Astrocyte (in vitro differentiated cells and primary cell): ENCODE measurements at regions not wholly inside any gene's neighbourhood (a gene's known extent, or its start where the extent isn't known, plus 50 kb on each side); places are given as distances from the start of the nearest gene placed in this dataset.

Source experiments
- DNase-seq: peaks from one replicate; pipeline ENCODE4 v3.0.0-alpha.2; 2010; ENCODE audit warnings: low read depth
- FAIRE-seq: peaks from 2 replicates; lab custom pipeline; 2011; peaks lifted over from hg19 to GRCh38; lab: Jason Lieb, UNC
- H2AFZ ChIP-seq: 2 replicates; pipeline ENCODE4 v1.6.0; 2012; ENCODE audit warnings: low read depth, low read length, inconsistent platforms
- H3K27ac ChIP-seq: 2 replicates; pipeline ENCODE4 v1.5.1; 2011; ENCODE audit warnings: low read depth, low read length, inconsistent platforms
- H3K27me3 ChIP-seq: 2 replicates; pipeline ENCODE4 v1.6.0; 2011; ENCODE audit warnings: low read length, inconsistent platforms; ENCODE audit not compliant: insufficient read depth
- H3K36me3 ChIP-seq: 2 replicates; pipeline ENCODE4 v1.5.1; 2011; ENCODE audit warnings: low read length, inconsistent platforms; ENCODE audit not compliant: insufficient read depth
- H3K4me1 ChIP-seq: 2 replicates; pipeline ENCODE4 v1.5.1; 2011; ENCODE audit warnings: low read length, inconsistent platforms; ENCODE audit not compliant: insufficient read depth
- H3K4me2 ChIP-seq: 2 replicates; pipeline ENCODE4 v1.6.0; 2012; ENCODE audit warnings: low read length, inconsistent platforms
- H3K4me3 ChIP-seq: 2 replicates; pipeline ENCODE4 v1.5.1; 2011; ENCODE audit warnings: low read depth, mild to moderate bottlenecking, low read length, inconsistent platforms; ENCODE audit not compliant: insufficient read depth
- H3K79me2 ChIP-seq: 2 replicates; pipeline ENCODE4 v1.6.0; 2012; ENCODE audit warnings: mild to moderate bottlenecking, low read length, inconsistent platforms; ENCODE audit not compliant: insufficient read depth
- H3K9ac ChIP-seq: 2 replicates; pipeline ENCODE4 v1.6.0; 2012; ENCODE audit warnings: mild to moderate bottlenecking, low read length, inconsistent platforms
- H3K9me3 ChIP-seq: 2 replicates; pipeline ENCODE4 v1.5.1; 2012; ENCODE audit warnings: low read depth, mild to moderate bottlenecking, low read length, inconsistent platforms; ENCODE audit not compliant: insufficient read depth
- H4K20me1 ChIP-seq: 2 replicates; pipeline ENCODE4 v1.6.0; 2012; ENCODE audit warnings: low read length, inconsistent platforms; ENCODE audit not compliant: insufficient read depth
- H3K27ac Mint-ChIP-seq: one replicate; pipeline ENCODE4 v1.8.0; 2021; ENCODE audit warnings: mild to moderate bottlenecking, mixed read lengths; ENCODE audit not compliant: unreplicated experiment
- H3K27me3 Mint-ChIP-seq: one replicate; pipeline ENCODE4 v1.8.0; 2021; ENCODE audit warnings: low read depth, mixed read lengths; ENCODE audit not compliant: unreplicated experiment
- H3K36me3 Mint-ChIP-seq: one replicate; pipeline ENCODE4 v1.8.0; 2021; ENCODE audit warnings: low read depth, mixed read lengths; ENCODE audit not compliant: unreplicated experiment
- H3K4me1 Mint-ChIP-seq: one replicate; pipeline ENCODE4 v1.8.0; 2021; ENCODE audit warnings: low read depth, mixed read lengths; ENCODE audit not compliant: unreplicated experiment
- H3K4me3 Mint-ChIP-seq: one replicate; pipeline ENCODE4 v1.8.0; 2021; ENCODE audit warnings: mild to moderate bottlenecking, moderate library complexity, mixed read lengths; ENCODE audit not compliant: unreplicated experiment
- H3K9me3 Mint-ChIP-seq: one replicate; pipeline ENCODE4 v1.8.0; 2021; ENCODE audit warnings: mild to moderate bottlenecking, mixed read lengths; ENCODE audit not compliant: unreplicated experiment
- CTCF ChIP-seq: IDR thresholded peaks from 2 replicates; pipeline ENCODE4 v1.5.1; 2011; ENCODE audit warnings: low read depth, mild to moderate bottlenecking, inconsistent platforms, low read length, moderate library complexity; ENCODE audit not compliant: insufficient read depth
- EZH2 ChIP-seq: IDR thresholded peaks from 2 replicates; pipeline ENCODE4 v1.6.1; 2012; ENCODE audit warnings: mild to moderate bottlenecking, low read length, inconsistent platforms; ENCODE audit not compliant: insufficient read depth

GRCh38 chr14:26097852-26098251 is 500.0 kb downstream of the NOVA1 start:
- H3K27ac ChIP-seq = no peak overlapping the region
- H3K4me3 ChIP-seq = no peak overlapping the region
- H2AFZ ChIP-seq = no peak overlapping the region
- H3K4me1 ChIP-seq = no peaks in the 10 kb centered on the region
- no peaks in the 10 kb centered on the region for H3K9me3 ChIP-seq
- Mint-ChIP-seq H3K4me3 (no peak overlapping the region), H3K9me3 (no peaks in the 10 kb centered on the region), H3K27ac (no peak overlapping the region), H3K4me1 (no peaks in the 10 kb centered on the region), H3K27me3 (no peaks in the 10 kb centered on the region), H3K36me3 (no peaks in the 10 kb centered on the region)
- H3K27me3 ChIP-seq = no peaks in the 10 kb centered on the region
- TF ChIP-seq CTCF (no peak), EZH2 (no peak)
- FAIRE-seq (no peak), DNase-seq (no peak)
- no peaks in the 10 kb centered on the region for H3K79me2 ChIP-seq
- H4K20me1 ChIP-seq = no peaks in the 10 kb centered on the region
- no peak overlapping the region for H3K9ac ChIP-seq
- H3K4me2 ChIP-seq = no peak overlapping the region
- no peaks in the 10 kb centered on the region for H3K36me3 ChIP-seq

- Mint-ChIP-seq H3K4me1 (no peaks in the 10 kb centered on the region), H3K9me3 (no peaks in the 10 kb centered on the region), H3K4me3 (no peak overlapping the region), H3K27ac (no peak overlapping the region), H3K27me3 (peaks cover 2% of the 10 kb centered on the region), H3K36me3 (no peaks in the 10 kb centered on the region)
- TF ChIP-seq EZH2 = no peak
- TF ChIP-seq CTCF = no peak
- no peak overlapping the region for H3K27ac ChIP-seq
- H3K9ac ChIP-seq = no peak overlapping the region
- no peaks in the 10 kb centered on the region for H3K36me3 ChIP-seq
- DNase-seq (no peak), FAIRE-seq (no peak)
- no peak overlapping the region for H2AFZ ChIP-seq
- H3K4me3 ChIP-seq = no peak overlapping the region
- H3K9me3 ChIP-seq = no peaks in the 10 kb centered on the region
- H3K27me3 ChIP-seq = no peaks in the 10 kb centered on the region
- no peaks in the 10 kb centered on the region for H3K79me2 ChIP-seq
- H4K20me1 ChIP-seq = no peaks in the 10 kb centered on the region
- no peak overlapping the region for H3K4me2 ChIP-seq
- H3K4me1 ChIP-seq = no peaks in the 10 kb centered on the region
These were observed 509.6 kb downstream of the NOVA1 start for GRCh38 chr14:26088275-26088674.

DNA sequence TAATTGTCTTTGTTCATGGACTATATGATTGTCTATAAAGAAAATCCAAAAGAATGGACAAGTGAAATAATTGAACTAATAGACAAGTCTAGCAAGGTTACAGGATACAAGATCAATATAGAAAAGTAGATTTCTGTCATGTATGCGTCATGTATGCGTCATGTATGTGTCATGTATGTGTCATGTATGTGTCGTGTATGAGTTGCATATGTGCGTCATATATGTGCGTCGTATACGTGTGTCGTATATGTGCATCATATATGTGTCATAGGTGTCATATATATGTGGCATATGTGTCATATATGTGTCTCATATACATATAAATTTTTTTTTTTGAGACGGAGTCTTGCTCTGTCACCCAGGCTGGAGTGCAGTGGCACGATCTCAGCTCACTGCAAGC is 516.8 kb downstream of the NOVA1 start:
- H3K36me3 ChIP-seq = no peaks in the 10 kb centered on the region
- no peak overlapping the region for H3K4me2 ChIP-seq
- Mint-ChIP-seq H3K9me3 (no peaks in the 10 kb centered on the region), H3K4me1 (no peaks in the 10 kb centered on the region), H3K36me3 (no peaks in the 10 kb centered on the region), H3K27me3 (no peaks in the 10 kb centered on the region), H3K27ac (no peak overlapping the region), H3K4me3 (no peak overlapping the region)
- H3K9me3 ChIP-seq = no peaks in the 10 kb centered on the region
- H3K4me1 ChIP-seq = no peaks in the 10 kb centered on the region
- no peak overlapping the region for H3K9ac ChIP-seq
- no peaks in the 10 kb centered on the region for H3K27me3 ChIP-seq
- DNase-seq (no peak), FAIRE-seq (no peak)
- no peak overlapping the region for H3K4me3 ChIP-seq
- H2AFZ ChIP-seq = no peak overlapping the region
- H4K20me1 ChIP-seq = no peaks in the 10 kb centered on the region
- TF ChIP-seq CTCF (no peak), EZH2 (no peak)
- H3K79me2 ChIP-seq = no peaks in the 10 kb centered on the region
- no peak overlapping the region for H3K27ac ChIP-seq
